ENCODE measurements at regions not wholly inside any gene's neighbourhood (a gene's known extent, or its start where the extent isn't known, plus 50 kb on each side); places are given as distances from the start of the nearest gene placed in this dataset.

DNA sequence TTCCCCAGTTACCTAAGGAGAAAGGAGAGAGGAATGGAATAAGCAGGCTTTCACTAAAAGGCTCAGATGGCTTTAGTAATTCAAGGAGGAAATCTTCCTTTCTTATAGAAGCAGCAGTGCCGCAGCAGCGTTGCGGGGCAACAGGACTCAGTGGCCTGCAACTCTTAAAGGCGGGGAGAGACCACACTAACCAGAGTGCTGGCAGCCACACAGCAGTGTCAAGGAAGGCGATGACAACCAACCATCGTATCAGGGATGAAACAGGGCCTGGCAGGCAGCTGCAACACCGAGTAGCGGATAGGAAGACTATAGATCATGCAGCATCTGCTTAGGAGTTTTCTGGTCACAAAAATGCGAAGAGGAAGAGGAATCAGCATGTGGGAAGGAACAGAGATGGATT is 106.0 kb downstream of the ERCC5 start:
- TF ChIP-seq ZFX (IDR thresholded peaks at IDR 0.05; ENCODE audit: borderline replicate concordance) = no peak
- TF ChIP-seq, protein P1, sequence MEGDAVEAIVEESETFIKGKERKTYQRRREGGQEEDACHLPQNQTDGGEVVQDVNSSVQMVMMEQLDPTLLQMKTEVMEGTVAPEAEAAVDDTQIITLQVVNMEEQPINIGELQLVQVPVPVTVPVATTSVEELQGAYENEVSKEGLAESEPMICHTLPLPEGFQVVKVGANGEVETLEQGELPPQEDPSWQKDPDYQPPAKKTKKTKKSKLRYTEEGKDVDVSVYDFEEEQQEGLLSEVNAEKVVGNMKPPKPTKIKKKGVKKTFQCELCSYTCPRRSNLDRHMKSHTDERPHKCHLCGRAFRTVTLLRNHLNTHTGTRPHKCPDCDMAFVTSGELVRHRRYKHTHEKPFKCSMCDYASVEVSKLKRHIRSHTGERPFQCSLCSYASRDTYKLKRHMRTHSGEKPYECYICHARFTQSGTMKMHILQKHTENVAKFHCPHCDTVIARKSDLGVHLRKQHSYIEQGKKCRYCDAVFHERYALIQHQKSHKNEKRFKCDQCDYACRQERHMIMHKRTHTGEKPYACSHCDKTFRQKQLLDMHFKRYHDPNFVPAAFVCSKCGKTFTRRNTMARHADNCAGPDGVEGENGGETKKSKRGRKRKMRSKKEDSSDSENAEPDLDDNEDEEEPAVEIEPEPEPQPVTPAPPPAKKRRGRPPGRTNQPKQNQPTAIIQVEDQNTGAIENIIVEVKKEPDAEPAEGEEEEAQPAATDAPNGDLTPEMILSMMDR (IDR thresholded peaks at IDR 0.05) = no peak
- H3K27ac ChIP-seq = no peak overlapping the region

GRCh38 chr13:102947745-102948405 is 102.0 kb downstream of the ERCC5 start:
- no peak for TF ChIP-seq ZFX (IDR thresholded peaks at IDR 0.05; ENCODE audit: borderline replicate concordance)
- TF ChIP-seq, protein P1 (IDR thresholded peaks at IDR 0.05) = peak; percentile 10; the same call in 1 of the 2 replicates
- H3K27ac ChIP-seq = no peak overlapping the region

DNA sequence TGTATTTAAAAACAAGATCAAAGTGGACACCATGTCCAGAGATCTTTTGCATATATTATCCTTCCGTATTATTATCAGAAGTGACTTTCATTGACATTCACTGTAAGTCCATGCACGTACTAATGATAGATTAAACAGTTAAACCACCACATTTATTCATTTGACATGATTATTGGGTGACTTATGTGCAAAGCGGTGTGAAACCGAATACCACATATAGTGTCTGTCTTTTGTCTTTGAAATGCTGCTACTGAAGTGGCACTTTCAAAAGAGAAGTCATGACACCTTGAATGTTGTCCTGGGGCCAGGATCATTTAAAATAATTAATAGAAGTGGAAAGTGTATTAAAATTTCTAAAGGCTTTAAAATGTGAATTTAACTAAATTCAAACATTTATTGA is 100.1 kb downstream of the ERCC5 start:
- TF ChIP-seq, protein P1 (IDR thresholded peaks at IDR 0.05) = no peak
- no peak for TF ChIP-seq ZFX (IDR thresholded peaks at IDR 0.05; ENCODE audit: borderline replicate concordance)
- H3K27ac ChIP-seq = no peak overlapping the region

DNA sequence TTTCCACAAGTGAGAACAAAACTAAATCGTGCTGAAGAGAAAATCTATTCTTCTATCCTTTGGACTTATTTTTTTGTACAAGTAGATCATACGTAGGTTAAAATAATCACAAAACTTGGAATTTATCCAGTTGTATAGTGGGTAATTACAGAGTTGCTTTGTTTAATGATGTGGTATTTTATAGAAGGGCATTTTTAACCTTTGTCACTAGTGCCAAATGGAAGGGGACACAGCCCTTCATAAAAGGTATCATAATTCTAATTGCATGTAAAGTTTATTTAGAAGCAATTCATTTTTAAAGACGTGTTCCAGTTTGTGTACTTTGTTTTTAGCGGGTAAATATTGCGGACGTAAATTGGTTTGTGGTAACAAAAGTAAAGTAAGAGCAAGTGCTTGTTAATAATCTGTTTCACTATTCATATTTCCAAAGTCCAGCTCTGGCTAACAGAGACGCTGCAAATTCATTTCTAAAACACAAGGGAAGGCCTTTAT is 99.5 kb downstream of the ERCC5 start:
- TF ChIP-seq, protein P1 (IDR thresholded peaks at IDR 0.05) = no peak
- TF ChIP-seq ZFX (IDR thresholded peaks at IDR 0.05; ENCODE audit: borderline replicate concordance) = no peak
- H3K27ac ChIP-seq = no peak overlapping the region

DNA sequence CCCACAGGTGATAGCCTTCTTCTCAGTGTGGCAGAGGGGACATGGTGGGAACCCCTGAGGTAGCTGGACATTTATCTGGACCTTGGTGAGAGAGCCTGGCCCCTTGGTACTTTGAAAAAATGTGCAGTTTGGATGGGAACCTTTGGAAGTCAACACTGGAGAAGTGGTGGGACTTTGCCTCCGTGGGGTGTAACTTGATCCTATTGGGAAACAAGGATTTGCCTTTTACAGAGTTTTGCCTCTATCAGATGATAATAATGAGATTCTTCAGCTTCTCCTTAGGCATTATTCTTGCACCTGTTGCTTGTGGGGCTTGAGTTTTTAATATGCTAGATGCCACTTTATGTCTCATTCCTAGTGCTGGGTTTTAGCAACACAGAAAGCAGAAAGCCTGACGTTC is 99.0 kb downstream of the ERCC5 start:
- TF ChIP-seq ZFX (IDR thresholded peaks at IDR 0.05; ENCODE audit: borderline replicate concordance) = no peak
- TF ChIP-seq, protein P1 (IDR thresholded peaks at IDR 0.05) = no peak
- H3K27ac ChIP-seq = no peak overlapping the region

DNA sequence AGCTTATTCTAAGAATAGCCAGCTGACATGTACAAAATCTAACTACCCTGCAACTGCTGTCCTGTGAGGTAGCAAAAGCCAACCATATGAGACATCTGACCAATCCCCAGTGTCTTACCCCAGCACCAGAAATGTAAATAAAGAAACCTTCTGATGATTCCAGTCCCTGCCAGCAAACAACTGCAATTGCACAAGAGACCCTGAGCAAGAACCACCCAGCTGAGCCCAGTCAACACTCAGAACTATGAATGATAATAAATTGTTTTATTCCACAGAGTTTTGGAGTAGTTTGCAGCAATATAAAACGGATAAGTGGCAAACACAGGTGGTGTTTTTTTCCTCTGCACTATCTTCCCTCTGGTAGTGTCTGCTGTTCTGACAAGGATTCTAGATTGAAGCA is 94.9 kb downstream of the ERCC5 start:
- TF ChIP-seq ZFX (IDR thresholded peaks at IDR 0.05; ENCODE audit: borderline replicate concordance) = no peak
- TF ChIP-seq, protein P1 (IDR thresholded peaks at IDR 0.05) = no peak
- H3K27ac ChIP-seq = no peak overlapping the region

DNA sequence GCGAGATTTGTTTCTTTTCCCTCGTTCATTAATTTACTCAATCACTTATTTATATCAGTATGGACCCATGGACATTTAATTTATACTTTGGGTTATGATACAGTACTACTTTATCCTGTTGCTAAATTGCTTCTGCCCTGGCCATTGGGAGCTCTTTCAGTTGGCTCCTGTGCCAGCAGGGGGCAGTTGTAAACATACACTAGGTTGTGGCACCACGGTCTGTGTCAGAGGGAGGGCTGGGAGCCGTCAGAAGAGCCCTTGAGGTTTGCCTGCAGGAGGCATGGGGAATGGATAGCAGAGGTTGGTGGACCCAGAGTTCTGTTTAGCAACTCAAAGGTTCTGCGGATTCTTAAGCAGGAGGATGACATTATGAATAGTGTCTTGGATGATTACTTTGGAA is 94.3 kb downstream of the ERCC5 start:
- H3K27ac ChIP-seq = no peak overlapping the region
- no peak for TF ChIP-seq ZFX (IDR thresholded peaks at IDR 0.05; ENCODE audit: borderline replicate concordance)
- TF ChIP-seq, protein P1 (IDR thresholded peaks at IDR 0.05) = no peak

Data from 22Rv1 (cell line).